Stimulated activated CD4-positive, alpha-beta T cell treated with anti-CD3 and anti-CD28 coated beads, Interleukin-1b, Interleukin-23, amount 100 ng/mL, for 24 hours (primary cell): ENCODE measurements at regions not wholly inside any gene's neighbourhood (a gene's known extent, or its start where the extent isn't known, plus 50 kb on each side); places are given as distances from the start of the nearest gene placed in this dataset.
"Not testable (repeated sequence)": the region's sequence is repeated elsewhere in the genome, so short reads cannot be mapped to it uniquely, and the experiment has no call there.

Source experiments
- DNase-seq, 4 experiments: peaks; one replicate each; pipeline ENCODE4 v3.0.0-alpha.2; 2020; ENCODE audit warnings: low read depth in 4 of 4, low spot score in 1 of 4

DNA sequence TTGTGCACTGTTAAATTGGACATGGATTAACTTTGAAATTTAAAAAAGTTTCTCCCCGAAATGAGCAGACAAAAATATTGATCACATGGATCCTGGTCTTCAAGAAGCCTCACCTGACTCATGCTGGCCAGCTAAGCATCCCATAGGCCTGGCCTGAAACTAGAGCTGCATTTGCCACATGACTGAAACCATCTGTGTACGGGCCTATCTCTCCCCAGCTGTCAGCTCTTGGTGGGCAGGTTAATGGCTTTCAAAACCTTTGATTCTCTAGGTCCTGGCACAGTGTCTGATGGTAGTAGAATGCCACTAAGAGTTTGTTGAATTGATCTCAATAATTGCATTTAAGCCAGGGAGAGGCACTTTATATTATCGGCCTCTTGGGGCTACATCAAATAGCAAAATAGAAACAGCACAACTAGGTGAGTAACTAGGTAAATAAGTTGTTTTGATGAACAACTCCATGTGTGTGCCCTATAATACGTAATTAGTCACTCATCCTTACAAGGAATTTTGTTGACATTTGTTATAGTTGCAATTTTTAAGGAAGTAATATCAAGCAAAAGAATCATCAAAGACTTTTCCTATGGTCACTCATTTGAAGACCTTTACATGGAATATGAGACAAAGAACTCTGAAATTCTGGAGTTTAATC lies 251.1 kb downstream of the SP3 start:
- no peak for DNase-seq

DNA sequence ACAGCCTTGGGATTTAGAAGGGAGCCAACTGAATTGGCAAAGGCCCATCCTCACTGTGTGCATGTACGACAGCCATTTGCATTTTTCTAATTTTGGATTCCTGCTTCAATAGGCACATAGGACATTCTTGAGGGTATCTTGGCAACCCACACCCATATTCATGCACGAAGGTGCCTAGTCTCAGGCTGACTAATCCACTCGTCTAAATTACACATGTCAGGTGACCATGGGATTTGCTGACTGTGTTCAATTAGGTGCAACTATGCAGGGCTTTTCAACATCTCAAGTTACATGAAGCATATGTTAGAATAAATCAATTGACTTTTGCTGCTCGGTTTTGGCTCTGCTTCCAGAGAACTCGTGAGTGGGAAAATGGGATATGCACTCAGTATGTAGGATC lies 249.7 kb downstream of the SP3 start:
- no peak for DNase-seq

DNA sequence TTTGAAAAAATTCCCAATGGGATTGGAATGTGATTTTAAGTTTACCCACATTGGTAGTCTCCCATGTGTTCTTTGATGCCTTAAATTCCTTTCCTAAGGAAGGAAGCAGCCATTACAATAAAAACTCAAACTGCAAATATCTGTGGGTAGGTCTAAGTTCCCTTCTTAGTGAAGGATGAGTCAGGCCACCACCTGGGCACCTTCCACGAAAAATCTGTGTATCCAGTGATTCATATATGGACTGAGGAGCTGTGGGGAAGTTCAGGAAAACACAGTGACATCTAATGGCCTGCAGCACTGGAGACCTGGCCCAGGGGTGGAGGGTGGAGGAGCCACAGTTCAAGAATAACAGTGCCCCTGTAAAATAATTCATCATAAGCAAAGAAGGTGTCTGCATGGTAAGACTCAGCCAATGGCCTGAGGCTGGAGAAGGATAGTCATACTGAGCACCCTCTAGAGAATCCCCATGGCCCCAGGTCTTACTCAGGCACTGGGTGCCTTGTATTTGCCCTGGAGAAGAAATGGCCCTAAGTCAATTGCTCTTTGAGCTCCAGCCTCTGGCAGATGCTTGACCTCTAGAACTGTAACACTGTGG lies 248.6 kb downstream of the SP3 start:
- DNase-seq: no peak

DNA sequence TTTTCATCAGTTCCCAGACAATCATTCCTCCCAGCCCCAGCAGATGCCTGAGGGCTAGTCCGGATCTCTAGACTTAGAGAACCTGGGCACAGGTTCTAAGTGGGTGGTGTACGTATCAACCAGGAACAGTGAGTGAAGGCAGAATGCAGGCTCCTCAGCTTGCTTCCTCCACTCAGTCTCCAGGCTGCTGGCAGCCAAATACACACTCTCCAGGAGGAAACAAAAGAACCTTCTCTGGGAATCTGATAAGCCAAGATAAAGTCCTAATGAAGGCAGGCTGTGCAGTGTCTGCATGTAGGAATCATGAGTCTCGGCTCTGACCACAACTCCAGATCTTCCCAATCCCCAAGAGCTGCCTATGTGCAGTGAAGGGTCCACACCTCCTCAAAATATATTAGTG lies 245.7 kb downstream of the SP3 start:
- no peak for DNase-seq

DNA sequence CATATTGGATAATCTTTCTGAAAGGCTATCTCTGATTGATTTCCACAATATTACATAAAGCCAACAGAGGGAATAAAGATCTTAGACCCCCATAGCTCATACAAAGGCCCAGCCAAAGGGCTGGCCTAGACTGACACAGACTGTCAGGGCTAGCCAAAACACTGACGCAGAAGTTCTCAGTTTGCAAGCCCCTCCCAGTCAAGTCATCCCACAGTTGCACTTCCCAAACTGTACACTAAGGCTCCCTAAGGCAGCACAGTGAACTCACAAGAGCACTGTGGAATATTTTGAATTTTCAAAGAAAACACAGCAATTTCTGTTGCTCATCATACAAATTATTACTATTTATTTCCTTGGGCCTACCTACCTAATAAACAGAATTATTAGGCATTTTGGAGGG lies 244.9 kb downstream of the SP3 start:
- DNase-seq: no peak

DNA sequence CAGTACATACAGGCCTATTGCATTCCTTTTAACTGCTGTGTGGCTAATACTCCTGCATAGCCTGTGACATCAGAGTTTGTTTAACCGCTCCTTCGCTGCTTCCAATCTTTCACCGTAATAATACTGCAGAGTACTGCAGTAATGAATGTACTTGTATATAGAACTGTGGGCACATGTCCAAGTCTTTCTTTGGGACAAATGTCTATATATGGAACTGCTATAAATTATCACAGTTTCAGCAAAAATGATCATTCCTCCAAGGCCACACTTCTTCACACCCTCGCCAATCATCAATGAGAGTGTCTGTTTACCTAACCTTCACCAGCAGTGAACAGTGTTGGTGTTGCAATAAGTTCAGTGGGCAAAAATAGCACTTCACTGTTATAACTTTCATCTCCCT lies 230.4 kb downstream of the SP3 start:
- no peak for DNase-seq

DNA sequence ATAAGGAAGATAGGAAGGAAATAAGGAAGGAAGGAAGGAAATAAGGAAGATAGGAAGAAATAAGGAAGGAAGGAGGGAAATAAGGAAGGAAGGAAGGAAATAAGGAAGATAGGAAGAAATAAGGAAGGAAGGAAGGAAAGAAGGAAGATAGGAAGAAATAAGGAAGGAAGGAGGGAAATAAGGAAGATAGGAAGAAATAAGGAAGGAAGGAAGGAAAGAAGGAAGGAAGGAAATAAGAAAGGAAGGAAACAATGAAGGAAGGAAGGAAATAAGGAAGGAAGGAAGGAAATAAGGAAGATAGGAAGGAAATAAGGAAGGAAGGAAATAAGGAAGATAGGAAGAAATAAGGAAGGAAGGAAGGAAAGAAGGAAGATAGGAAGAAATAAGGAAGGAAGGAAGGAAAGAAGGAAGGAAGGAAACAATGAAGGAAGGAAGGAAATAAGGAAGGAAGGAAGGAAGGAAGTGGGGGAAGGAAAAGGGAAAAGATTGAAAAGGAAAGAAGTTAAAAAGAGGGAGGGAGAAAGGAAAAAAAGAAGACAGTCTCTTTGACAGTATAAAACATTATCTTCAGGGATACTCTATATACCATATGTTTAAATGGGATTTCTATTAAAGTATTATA lies 227.1 kb downstream of the SP3 start:
- DNase-seq: not testable (repeated sequence)

DNA sequence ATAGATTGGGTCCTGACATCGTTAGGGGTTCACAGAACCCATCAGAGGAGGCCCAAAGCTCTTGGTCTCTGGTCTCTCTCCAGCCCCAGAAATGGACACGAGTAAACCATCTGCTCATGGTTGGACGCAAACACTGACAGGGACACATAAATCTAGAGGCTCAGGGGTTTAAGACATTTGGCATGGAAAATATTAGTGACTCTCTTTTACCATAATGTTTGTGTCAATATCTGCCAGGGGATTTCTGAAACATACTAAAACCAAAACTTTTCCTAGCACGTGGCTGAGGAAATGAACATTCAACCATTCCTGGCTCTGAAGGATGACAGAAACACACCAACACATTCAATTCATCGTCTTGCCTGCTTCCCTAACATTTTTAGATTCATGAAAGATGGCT lies 226.2 kb downstream of the SP3 start:
- DNase-seq: no peak

DNA sequence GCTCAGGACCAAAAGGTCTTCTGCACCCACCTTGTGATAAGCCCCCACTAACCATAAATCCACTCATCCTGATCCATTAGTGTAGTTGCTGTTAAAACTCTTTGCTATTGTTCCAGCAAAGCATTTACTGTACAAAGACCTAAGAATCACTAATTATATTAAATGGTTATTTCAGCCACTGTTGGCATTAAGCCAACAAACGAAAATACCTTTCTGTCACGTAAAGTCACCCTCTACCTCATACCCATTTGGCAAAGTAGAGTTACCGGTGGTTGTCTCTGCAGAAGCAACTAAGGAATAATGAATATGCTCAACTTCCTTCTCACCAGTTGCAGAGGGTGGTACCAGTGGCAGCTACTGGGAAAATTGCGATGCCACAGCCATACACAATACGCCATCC lies 224.5 kb downstream of the SP3 start:
- no peak for DNase-seq

DNA sequence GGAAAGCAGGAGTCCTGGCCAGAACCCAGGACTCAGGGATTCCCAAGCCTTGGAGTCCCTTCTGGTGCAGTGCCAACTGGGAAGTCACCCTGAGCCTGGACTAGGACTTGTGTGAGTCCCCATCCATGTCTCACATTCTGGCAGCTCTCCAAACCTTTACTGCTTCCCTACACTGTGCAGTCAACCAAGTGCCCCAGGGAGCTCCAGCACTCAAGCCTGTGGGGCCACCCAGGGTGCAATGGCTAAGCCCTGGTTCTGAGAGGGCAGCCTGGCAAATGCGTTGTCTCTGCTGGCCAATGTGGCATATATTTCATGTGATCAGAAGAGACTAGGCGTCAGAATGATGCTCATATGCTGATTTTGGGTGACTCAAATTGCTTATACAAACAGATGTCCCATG lies 223.4 kb downstream of the SP3 start:
- DNase-seq: no peak

DNA sequence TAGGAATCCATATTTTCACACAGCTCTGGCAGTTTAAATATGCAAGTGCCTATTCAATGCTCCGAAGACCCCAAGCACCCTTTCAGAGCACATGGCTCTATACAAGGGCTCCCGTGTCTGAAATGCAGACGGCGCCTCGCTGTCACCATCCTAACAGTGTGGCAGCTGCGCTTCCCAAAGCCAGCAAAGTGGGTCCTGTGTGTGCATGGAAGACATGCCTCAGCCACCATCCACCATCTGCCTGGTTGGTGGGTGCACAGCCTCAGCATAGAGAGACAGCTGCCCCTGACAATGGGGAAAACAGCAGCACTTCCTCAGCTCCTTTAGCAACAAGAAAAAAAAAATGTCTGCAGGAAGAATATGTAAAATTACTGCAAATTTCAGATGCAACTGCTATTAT lies 218.1 kb downstream of the SP3 start:
- no peak for DNase-seq

DNA sequence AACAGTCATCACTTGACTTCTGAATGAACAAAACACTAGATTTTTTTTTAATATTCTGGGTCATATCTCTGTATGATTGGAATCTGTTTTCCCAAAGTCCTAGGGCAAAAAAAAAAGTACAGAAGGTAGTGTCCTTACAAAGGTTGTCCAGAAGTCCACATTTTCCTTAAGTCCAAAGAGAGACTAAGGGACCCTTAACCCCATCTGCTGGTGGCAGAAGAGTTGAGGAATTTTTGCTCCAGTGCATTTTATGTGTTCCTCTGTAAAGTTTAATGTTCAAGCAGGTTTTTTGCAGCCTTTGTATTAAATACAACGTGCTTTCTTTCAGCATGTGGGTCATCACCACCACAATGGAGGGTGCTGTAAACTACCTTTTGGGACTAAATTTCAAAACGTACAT lies 215.9 kb downstream of the SP3 start:
- no peak for DNase-seq

DNA sequence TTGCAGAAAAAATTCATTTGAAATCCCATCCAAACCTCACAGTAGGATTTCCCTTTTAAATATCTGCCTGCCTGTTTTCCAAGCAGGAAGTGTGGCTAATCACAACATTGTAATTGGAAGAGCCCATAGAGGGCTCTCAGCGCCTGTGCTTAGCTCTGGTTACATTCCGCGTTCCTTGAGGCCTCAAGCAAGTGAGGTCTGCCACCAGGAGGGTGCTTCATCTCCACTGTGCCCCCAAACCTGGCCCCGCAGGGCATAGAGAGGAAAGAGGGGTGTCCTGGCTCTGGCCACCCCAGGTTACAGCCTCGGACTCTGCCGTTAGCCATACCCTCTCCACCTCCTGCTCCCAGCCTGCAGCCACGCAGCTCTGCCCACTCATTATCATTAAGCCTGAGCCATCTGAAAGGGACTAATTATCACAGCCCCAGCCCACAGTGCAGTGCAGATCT lies 214.8 kb downstream of the SP3 start:
- DNase-seq: no peak

DNA sequence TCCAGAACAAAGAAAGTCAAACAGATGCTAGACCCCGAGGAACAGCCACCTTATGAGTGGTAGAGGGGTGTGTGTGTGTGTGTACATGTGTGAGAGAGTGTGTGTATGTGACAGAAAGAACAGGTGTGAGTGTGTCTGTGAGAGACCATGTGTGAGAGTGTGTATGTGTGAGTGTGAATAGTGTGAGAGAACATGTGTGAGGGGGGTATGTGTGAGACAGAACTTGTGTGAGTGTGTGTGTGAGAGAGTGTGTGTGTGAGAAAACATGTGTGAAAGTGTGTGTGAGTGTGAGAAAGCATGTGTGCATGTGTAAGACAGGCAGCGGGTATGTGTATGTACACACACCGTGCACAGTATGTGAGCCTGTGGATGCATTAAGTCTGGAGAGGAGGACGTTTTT lies 214.3 kb downstream of the SP3 start:
- DNase-seq: no peak

DNA sequence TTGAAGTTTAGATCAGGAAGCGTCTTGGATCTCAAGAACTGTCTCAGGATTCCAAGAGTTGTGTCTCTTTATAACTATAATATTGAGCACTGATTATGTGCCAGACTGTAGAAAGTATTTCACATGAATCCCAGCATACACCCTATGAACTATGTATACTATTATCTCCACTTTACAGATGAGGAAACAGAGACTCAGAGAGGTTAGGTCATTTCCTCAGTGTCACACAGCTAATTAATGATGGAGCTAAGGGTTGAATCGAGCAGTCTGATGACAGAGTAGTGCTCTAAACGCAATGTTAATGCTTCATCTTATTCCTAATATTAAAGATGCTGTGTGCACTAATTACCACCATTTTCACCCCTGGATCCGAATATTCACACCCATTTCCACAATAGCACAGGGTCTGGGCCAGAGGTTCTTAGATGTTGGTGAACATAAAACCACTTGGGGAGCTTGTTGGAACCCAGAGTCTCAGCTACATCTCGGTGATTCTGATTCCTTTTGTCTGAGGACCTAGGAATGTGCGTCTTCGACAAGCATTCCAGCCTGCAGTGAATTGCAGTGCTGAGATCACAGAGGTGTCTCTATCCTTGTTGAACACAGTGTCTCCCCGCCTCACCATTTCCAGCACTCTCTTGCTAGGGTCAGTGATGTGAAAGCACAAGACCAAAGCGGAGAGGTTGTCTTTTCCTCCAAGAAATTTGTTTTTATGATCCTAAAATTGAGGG lies 213.8 kb downstream of the SP3 start:
- no peak for DNase-seq

DNA sequence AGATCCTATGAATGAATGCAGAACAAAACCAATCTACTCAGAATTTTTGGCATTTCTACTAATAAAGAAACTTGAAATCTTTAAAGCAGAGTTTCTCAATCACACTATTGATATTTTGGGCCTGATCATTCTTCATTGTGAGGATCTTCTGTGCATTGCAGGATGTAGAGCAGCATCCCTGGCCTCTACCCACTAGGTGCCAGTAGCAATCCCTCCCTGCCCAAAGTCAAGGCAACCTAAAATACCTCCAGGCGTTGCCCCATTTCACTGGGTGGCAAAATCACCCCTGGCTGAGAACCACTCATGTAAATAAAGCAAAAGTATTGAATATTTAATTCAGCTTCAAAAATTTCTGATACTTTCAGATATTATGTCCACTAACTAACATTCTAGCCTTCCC lies 213.0 kb downstream of the SP3 start:
- DNase-seq: no peak

DNA sequence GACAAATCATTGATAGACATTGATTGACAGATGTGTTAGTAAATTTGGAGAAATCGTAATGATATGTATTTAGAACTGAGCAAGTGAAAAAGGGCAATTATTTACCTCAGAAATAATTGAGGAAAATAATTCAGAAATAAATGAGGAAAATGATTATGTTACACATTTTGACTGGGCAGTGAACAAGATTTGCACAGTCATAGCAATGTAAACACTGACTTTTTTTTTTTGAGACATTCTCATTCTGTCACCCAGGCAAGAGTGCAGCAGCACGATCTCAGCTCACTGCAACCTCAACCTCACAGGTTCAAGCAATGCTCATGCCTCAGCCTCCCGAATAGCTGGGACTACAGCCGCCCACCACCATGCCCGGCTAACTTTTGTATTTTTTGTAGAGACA lies 211.7 kb downstream of the SP3 start:
- no peak for DNase-seq

DNA sequence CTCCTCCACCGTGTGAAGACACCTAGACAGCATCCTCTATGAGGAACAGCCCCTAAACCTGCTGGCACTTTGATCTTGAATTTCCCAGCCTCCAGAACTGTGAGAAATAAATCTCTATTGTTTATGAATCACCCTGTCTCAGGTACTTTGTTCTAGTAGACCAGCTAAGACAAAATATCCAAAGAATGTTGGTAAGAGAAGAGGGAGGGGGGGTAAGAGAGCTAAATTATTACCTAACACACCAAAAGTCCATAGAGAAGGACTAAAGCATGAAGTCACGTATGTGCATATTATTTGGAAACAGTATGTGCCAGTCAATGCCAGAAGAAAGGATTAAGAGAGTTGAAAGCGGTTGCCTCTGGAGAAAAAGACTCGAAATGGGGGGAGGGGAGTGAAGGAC lies 211.0 kb downstream of the SP3 start:
- no peak for DNase-seq

DNA sequence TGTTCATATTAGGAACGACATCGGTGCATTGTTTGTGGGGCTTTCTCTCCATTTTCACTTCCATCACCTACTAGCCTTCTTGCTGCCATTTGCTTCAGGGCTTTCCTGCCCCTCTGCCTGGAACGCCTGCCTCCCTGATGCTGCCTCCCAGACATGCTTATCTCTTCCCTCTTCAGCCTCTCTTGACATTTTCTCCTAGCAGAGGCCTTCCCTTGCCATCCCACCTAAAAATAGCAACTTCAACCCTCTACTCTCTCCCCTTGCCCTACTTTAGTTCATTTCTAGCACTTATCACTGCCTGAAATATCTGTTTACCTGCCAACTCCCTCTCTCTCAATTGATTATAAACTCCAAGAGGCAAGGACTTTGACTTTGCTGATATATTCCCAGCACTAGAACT lies 210.3 kb downstream of the SP3 start:
- no peak for DNase-seq

DNA sequence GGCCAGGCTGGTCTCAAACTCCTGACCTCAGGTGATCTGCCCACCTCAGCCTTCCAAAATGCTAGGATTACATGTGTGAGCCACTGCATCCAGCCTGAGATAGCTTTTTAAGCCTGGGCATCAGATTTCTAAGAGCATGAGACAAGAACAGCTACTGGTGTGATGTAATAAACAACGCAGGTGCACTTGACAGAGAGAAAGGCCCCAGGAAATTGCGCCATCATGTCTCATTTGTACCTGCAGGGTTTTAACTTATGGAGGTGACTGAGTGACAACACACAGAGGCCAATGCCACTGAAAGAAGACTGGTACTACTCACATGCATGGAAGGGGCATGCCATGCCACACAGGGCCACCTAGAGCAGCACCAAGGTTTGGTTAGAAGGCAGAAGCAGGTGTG lies 209.4 kb downstream of the SP3 start:
- DNase-seq: no peak

DNA sequence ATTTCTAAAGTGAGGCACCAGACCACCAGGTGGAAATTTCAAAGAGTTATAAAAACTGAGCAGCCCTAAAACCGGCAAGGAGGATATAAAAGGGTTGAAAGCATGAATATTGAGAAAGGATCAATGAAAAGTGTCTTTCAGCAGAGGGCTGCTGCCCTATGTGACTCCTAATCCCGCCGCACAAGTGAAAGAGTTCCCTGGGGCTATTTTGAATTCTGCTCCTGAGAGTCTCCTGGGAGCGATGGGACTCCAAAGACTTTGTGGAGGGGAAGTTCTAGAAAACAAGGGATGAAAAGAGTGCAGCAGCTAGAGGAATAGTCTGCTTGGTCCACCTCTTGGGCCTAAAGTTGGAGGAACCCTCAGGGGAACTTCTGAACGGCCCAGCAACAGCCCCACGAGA lies 205.2 kb downstream of the SP3 start:
- DNase-seq: no peak

DNA sequence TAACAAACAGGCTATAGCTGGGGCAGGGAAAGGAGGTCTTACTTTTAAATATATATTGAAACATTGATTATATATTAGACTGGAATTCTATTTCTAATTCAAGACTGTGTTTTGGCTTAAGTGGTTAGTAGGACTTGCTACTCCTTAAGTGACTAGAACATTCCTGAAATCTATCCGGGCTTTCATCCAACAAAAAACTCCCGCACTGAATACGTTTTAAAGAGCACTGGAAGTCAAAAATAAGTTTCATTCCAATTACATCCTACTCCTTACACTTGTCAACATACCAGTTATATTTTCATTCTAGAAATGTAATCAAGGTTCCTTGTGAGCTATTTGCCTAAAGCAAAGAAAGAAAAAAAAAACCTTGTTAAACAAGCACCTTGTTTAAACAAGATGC lies 204.6 kb downstream of the SP3 start:
- DNase-seq: no peak
